ENCODE measurements at regions not wholly inside any gene's neighbourhood (a gene's known extent, or its start where the extent isn't known, plus 50 kb on each side); places are given as distances from the start of the nearest gene placed in this dataset.

DNA sequence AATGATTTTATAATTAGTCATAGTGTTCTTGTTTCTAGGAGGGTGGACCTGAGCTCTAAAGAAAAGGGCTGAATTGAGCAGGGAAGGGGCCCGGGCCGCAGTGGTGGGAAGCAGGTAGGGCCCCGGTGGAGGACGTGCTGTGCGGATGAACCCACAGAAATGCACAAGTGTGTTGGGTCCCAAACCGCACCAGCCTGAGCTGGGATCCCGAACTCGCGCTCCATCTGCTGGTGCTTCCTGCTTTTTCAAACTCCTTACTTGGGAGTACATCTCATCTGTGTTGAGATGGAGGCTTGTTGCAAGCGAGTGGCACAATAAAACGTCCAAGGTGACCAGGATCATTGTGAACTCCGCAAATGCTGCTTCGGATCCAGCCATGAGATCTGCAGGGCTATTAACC is 244.8 kb upstream of the IGF1R start:
- TF ChIP-seq, protein P1, sequence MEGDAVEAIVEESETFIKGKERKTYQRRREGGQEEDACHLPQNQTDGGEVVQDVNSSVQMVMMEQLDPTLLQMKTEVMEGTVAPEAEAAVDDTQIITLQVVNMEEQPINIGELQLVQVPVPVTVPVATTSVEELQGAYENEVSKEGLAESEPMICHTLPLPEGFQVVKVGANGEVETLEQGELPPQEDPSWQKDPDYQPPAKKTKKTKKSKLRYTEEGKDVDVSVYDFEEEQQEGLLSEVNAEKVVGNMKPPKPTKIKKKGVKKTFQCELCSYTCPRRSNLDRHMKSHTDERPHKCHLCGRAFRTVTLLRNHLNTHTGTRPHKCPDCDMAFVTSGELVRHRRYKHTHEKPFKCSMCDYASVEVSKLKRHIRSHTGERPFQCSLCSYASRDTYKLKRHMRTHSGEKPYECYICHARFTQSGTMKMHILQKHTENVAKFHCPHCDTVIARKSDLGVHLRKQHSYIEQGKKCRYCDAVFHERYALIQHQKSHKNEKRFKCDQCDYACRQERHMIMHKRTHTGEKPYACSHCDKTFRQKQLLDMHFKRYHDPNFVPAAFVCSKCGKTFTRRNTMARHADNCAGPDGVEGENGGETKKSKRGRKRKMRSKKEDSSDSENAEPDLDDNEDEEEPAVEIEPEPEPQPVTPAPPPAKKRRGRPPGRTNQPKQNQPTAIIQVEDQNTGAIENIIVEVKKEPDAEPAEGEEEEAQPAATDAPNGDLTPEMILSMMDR (IDR thresholded peaks at IDR 0.05; ENCODE audit: low read depth, low read length, poor library complexity, severe bottlenecking): no peak
- no peak for TF ChIP-seq EZH2phosphoT487 (IDR thresholded peaks at IDR 0.05; ENCODE audit: borderline replicate concordance, low read length)

Data from DOHH2 (cell line).